SJSA1 (cell line): ENCODE measurements at regions not wholly inside any gene's neighbourhood (a gene's known extent, or its start where the extent isn't known, plus 50 kb on each side); places are given as distances from the start of the nearest gene placed in this dataset.

Source experiments
- DNase-seq, 2 experiments: peaks; one replicate each; pipeline ENCODE4 v3.0.0-alpha.2; 2015 to 2020; ENCODE audit warnings: low spot score in 2 of 2, low read depth in 1 of 2
- H3K27ac ChIP-seq: fragments of 250-450 bp; sonication (Bioruptor Pico); 2 replicates; pipeline ENCODE4 v1.5.1; 2020; ENCODE audit warnings: mild to moderate bottlenecking, moderate library complexity
- H3K27me3 ChIP-seq: fragments of 250-450 bp; sonication (Bioruptor Pico); replicated peaks from 2 replicates; pipeline ENCODE4 v1.5.1; 2020; ENCODE audit warnings: mild to moderate bottlenecking, moderate library complexity
- H3K36me3 ChIP-seq: fragments of 250-450 bp; sonication (Bioruptor Pico); 2 replicates; pipeline ENCODE4 v1.5.1; 2020; ENCODE audit warnings: mild to moderate bottlenecking
- H3K4me1 ChIP-seq: fragments of 250-450 bp; sonication (Bioruptor Pico); replicated peaks from 2 replicates; pipeline ENCODE4 v1.6.1; 2021; ENCODE audit warnings: mild to moderate bottlenecking
- H3K4me3 ChIP-seq: fragments of 250-450 bp; sonication (Bioruptor Pico); 2 replicates; pipeline ENCODE4 v1.5.1; 2020; ENCODE audit warnings: mild to moderate bottlenecking
- H3K9me3 ChIP-seq: fragments of 250-450 bp; sonication (Bioruptor Pico); replicated peaks from 2 replicates; pipeline ENCODE4 v1.5.1; 2020; ENCODE audit warnings: mild to moderate bottlenecking

GRCh38 chr2:238598802-238599530 is 172.2 kb downstream of the ASB1 start:
- peaks cover 20% of the 10 kb centered on the region for H3K4me1 ChIP-seq
- H3K9me3 ChIP-seq, result 0 out of 2 replicates have a peak, but pooled peaks cover 3% of the 10 kb centered on the region
- H3K27ac ChIP-seq, result no peak overlapping the region
- H3K27me3 ChIP-seq, result no peaks in the 10 kb centered on the region
- no peak for DNase-seq
- no peaks in the 10 kb centered on the region for H3K36me3 ChIP-seq
- H3K4me3 ChIP-seq, result no peak overlapping the region

- no peak for DNase-seq
- no peak overlapping the region for H3K4me3 ChIP-seq
- no peaks in the 10 kb centered on the region for H3K36me3 ChIP-seq
- peaks cover 20% of the 10 kb centered on the region for H3K4me1 ChIP-seq
- no peaks in the 10 kb centered on the region for H3K27me3 ChIP-seq
- H3K27ac ChIP-seq, result no peak overlapping the region
- H3K9me3 ChIP-seq, result 0 out of 2 replicates have a peak, but pooled peaks cover 3% of the 10 kb centered on the region
Measured at GRCh38 chr2:238599549-238600505, 173.1 kb downstream of the ASB1 start.

DNA sequence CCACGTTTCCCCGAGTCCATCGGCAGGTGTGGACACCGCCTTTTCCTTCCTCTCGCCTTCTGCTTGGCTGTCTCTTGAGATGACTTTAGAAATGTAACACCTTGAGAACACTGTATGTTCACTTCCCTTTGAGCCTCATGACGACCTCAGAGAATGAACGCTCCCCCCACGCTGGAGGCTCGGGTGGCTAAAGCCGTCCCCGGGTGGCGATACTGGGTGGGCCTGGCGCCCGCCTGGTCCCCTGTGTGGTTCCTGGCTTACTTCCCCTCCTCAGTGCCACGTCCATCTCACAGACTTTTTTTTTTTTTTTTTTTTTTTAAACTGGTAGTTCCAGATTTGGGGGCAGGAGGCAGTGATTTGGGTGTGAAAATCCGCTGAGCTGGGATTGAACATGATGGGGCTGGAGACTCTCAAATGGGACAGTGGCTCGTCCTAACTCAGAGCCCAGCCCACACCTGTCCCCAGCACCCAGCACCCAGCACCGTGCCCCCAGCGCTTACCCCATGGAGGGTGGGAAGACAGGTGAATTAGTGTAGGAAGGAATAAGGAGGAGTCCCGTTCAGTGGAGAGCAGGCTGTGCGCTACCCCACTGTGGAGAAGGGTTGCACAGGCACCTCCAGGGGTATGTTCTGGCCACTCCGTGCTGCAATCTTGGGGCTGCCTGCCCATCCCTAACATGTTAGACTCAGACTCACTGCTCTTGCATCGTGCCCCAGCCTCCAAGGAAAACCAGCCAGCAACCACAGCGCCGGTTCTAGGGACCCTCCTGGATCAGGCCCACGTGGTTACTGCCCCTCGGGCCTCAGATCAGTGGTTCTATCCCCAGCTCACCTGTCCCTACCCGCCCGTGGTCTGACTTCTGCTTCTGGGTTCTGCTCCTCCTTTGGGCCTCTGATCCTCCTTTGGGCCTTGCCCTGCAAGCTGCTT is 174.0 kb downstream of the ASB1 start:
- Histone ChIP-seq H3K4me1 (peaks cover 20% of the 10 kb centered on the region), H3K36me3 (no peaks in the 10 kb centered on the region), H3K9me3 (0 out of 2 replicates have a peak, but pooled peaks cover 3% of the 10 kb centered on the region), H3K27ac (no peak overlapping the region), H3K4me3 (no peak overlapping the region), H3K27me3 (no peaks in the 10 kb centered on the region)
- DNase-seq, result no peak

- no peaks in the 10 kb centered on the region for H3K36me3 ChIP-seq
- H3K9me3 ChIP-seq, result 0 out of 2 replicates have a peak, but pooled peaks cover 3% of the 10 kb centered on the region
- no peaks in the 10 kb centered on the region for H3K27me3 ChIP-seq
- H3K27ac ChIP-seq, result no peak overlapping the region
- DNase-seq, result no peak
- no peak overlapping the region for H3K4me3 ChIP-seq
- H3K4me1 ChIP-seq, result peaks cover 17% of the 10 kb centered on the region
Measured at GRCh38 chr2:238601433-238602222, 174.9 kb downstream of the ASB1 start.

DNA sequence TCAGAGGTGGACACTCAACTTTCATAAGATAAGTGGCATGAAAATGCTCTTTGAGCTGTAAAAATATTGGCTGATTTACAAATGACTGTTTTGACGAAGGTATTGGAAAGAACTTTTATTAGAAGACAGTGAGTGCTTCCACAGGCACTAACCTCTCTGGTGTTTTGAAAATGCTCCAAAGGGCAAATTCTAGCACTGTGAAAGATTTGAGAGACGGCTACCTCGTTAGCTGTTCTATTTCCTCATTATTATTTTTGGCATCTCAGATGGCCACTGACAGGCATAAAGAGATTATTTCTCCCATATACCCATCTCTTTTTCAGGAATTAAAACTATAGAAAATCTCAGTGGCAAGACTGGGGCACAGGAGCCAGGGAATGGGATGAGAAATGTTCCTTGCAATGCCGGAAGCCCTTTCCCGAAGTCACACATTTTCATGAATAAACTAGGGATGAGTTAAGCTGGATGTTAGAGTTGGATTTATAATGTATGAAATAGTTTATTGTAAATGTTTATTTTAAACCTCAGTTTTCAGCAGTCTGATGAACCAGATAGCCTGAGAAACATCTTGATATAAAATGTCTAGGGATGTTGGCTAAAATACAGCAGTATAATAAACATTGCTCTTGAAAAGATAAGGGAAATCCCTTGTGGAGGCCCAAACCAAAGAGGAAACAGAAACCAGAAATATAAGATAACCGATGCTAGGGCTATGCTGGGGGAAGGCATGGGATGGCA is 175.7 kb downstream of the ASB1 start:
- no peak for DNase-seq
- Histone ChIP-seq H3K4me1 (peaks cover 11% of the 10 kb centered on the region), H3K36me3 (no peaks in the 10 kb centered on the region), H3K27me3 (no peaks in the 10 kb centered on the region), H3K9me3 (0 out of 2 replicates have a peak, but pooled peaks cover 3% of the 10 kb centered on the region), H3K4me3 (no peak overlapping the region), H3K27ac (no peak overlapping the region)

- Histone ChIP-seq H3K27ac (no peak overlapping the region), H3K27me3 (no peaks in the 10 kb centered on the region), H3K36me3 (no peaks in the 10 kb centered on the region), H3K4me1 (no peaks in the 10 kb centered on the region; the same call in 1 of the 2 replicates), H3K9me3 (0 out of 2 replicates have a peak, but pooled peaks cover 3% of the 10 kb centered on the region), H3K4me3 (no peak overlapping the region)
- no peak for DNase-seq
Measured at GRCh38 chr2:238603596-238603995, 176.9 kb downstream of the ASB1 start.

GRCh38 chr2:238606311-238606710 is 179.6 kb downstream of the ASB1 start:
- H3K27me3 ChIP-seq, result no peaks in the 10 kb centered on the region
- no peak overlapping the region for H3K27ac ChIP-seq
- H3K4me1 ChIP-seq, result no peaks in the 10 kb centered on the region
- no peak for DNase-seq
- H3K9me3 ChIP-seq, result 0 out of 2 replicates have a peak, but pooled peaks cover 3% of the 10 kb centered on the region
- no peaks in the 10 kb centered on the region for H3K36me3 ChIP-seq
- H3K4me3 ChIP-seq, result no peak overlapping the region

DNA sequence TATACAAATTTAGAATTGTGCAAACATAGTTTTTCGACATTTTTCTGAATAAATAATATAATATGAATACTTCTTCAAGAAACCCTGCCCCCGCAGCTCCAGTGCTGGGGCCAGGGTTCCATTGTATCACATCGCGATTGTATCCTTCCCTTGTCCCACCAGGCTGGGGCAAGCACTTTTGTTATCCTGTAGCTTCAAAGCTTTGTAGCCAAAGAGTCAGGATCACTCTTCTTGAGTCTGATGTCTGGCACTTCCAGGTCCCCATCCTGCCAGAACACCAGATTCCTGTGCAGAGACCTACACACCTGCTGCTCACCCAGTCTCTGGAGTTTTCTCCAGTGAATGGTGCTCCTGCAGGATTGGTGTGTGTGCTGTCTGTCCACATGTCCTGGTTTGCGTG is 186.9 kb downstream of the ASB1 start:
- Histone ChIP-seq H3K36me3 (no peaks in the 10 kb centered on the region), H3K27ac (no peak overlapping the region), H3K27me3 (0 out of 2 replicates have a peak, but pooled peaks cover 2% of the 10 kb centered on the region), H3K4me1 (no peaks in the 10 kb centered on the region), H3K9me3 (no peaks in the 10 kb centered on the region), H3K4me3 (no peak overlapping the region)
- DNase-seq, result no peak

GRCh38 chr2:238614376-238614775 is 187.6 kb downstream of the ASB1 start:
- no peaks in the 10 kb centered on the region for H3K9me3 ChIP-seq
- no peaks in the 10 kb centered on the region for H3K36me3 ChIP-seq
- H3K4me3 ChIP-seq, result no peak overlapping the region
- no peak overlapping the region for H3K27ac ChIP-seq
- H3K27me3 ChIP-seq, result 0 out of 2 replicates have a peak, but pooled peaks cover 2% of the 10 kb centered on the region
- no peaks in the 10 kb centered on the region for H3K4me1 ChIP-seq
- no peak for DNase-seq

GRCh38 chr2:238615187-238615586 is 188.5 kb downstream of the ASB1 start:
- no peaks in the 10 kb centered on the region for H3K4me1 ChIP-seq
- no peak overlapping the region for H3K27ac ChIP-seq
- no peak for DNase-seq
- H3K9me3 ChIP-seq, result no peaks in the 10 kb centered on the region
- H3K27me3 ChIP-seq, result 0 out of 2 replicates have a peak, but pooled peaks cover 2% of the 10 kb centered on the region
- no peaks in the 10 kb centered on the region for H3K36me3 ChIP-seq
- H3K4me3 ChIP-seq, result no peak overlapping the region

- Histone ChIP-seq H3K27me3 (0 out of 2 replicates have a peak, but pooled peaks cover 2% of the 10 kb centered on the region), H3K36me3 (no peaks in the 10 kb centered on the region), H3K4me1 (no peaks in the 10 kb centered on the region), H3K9me3 (no peaks in the 10 kb centered on the region), H3K4me3 (no peak overlapping the region), H3K27ac (no peak overlapping the region)
- no peak for DNase-seq
Measured at GRCh38 chr2:238616681-238617080, 190.0 kb downstream of the ASB1 start.
